Neural cell (in vitro differentiated cells): ENCODE measurements at regions not wholly inside any gene's neighbourhood (a gene's known extent, or its start where the extent isn't known, plus 50 kb on each side); places are given as distances from the start of the nearest gene placed in this dataset.

Source experiments
- H2AFZ ChIP-seq: fragments of 200-600, 300-800 bp; sonication (generic), shearing (Covaris generic); 2 replicates; pipeline ENCODE4 v1.6.0; 2014; ENCODE audit warnings: low read depth, mild to moderate bottlenecking, antibody characterized with exemption, low read length, moderate library complexity
- H3F3A ChIP-seq: fragments of 200-600 bp; shearing (Covaris generic); 2 replicates; pipeline ENCODE4 v1.6.1; 2016; ENCODE audit warnings: mild to moderate bottlenecking, moderate library complexity, mixed read lengths, antibody characterized with exemption, low read length; ENCODE audit not compliant: insufficient read depth, poor library complexity, severe bottlenecking
- H3K27ac ChIP-seq: fragments of 200-600, 300-800 bp; sonication (generic), shearing (Covaris generic); 2 replicates; pipeline ENCODE4 v1.5.1; 2014; ENCODE audit warnings: mild to moderate bottlenecking, low read length, moderate library complexity
- H3K27me3 ChIP-seq: fragments of 300-800, 200-600 bp; sonication (generic), shearing (Covaris generic); 2 replicates; pipeline ENCODE4 v1.6.0; 2014; ENCODE audit warnings: mild to moderate bottlenecking, low read depth, low read length, moderate library complexity; ENCODE audit not compliant: insufficient read depth
- H3K36me3 ChIP-seq: fragments of 300-800, 200-600 bp; sonication (generic), shearing (Covaris generic); 2 replicates; pipeline ENCODE4 v1.5.1; 2014; ENCODE audit warnings: mild to moderate bottlenecking, antibody characterized with exemption, low read length, moderate library complexity; ENCODE audit not compliant: insufficient read depth
- H3K4me2 ChIP-seq: fragments of 300-800, 200-600 bp; sonication (generic), shearing (Covaris generic); 2 replicates; pipeline ENCODE4 v1.6.0; 2014; ENCODE audit warnings: mild to moderate bottlenecking, low read length
- H3K4me3 ChIP-seq: fragments of 300-800, 200-600 bp; sonication (generic), shearing (Covaris generic); 2 replicates; pipeline ENCODE4 v1.5.1; 2014; ENCODE audit warnings: mild to moderate bottlenecking, low read length, moderate library complexity
- H3K79me2 ChIP-seq: fragments of 200-600 bp; shearing (Covaris generic); replicated peaks from 2 replicates; pipeline ENCODE4 v1.6.0; 2014; ENCODE audit warnings: mild to moderate bottlenecking, low read length, moderate library complexity; ENCODE audit not compliant: insufficient read depth
- H3K9ac ChIP-seq: fragments of 300-800, 200-600 bp; sonication (generic), shearing (Covaris generic); 2 replicates; pipeline ENCODE4 v1.6.1; 2016; ENCODE audit warnings: mild to moderate bottlenecking, low read length, mixed read lengths
- H3K9me2 ChIP-seq: fragments of 200-600 bp; shearing (Covaris generic); 2 replicates; pipeline ENCODE4 v1.6.1; 2016; ENCODE audit warnings: mild to moderate bottlenecking, low read length, mixed read lengths; ENCODE audit not compliant: insufficient read depth
- H3K9me3 ChIP-seq: fragments of 200-600, 300-800 bp; sonication (generic), shearing (Covaris generic); 2 replicates; pipeline ENCODE4 v1.6.1; 2016; ENCODE audit warnings: mild to moderate bottlenecking, mixed run types, low read length, moderate library complexity, mixed read lengths
- H4K20me1 ChIP-seq: fragments of 200-600 bp; shearing (Covaris generic); 2 replicates; pipeline ENCODE4 v1.6.1; 2016; ENCODE audit warnings: mild to moderate bottlenecking, mixed run types; ENCODE audit not compliant: insufficient read depth
- EP300 ChIP-seq: fragments of 450-650 bp; conservative IDR thresholded peaks from 2 replicates; pipeline ENCODE4 v1.6.1; 2014; ENCODE audit warnings: antibody characterized with exemption, mild to moderate bottlenecking, moderate library complexity; ENCODE audit not compliant: poor library complexity, severe bottlenecking
- EZH2 ChIP-seq: fragments of 200-600, 300-800 bp; shearing (Covaris generic), sonication (generic); IDR thresholded peaks from 2 replicates; pipeline ENCODE4 v1.6.1; 2014; ENCODE audit warnings: antibody characterized with exemption, low read length, borderline replicate concordance, mild to moderate bottlenecking; ENCODE audit not compliant: insufficient read depth, poor library complexity, severe bottlenecking
- MXI1 ChIP-seq: fragments of 450-650 bp; conservative IDR thresholded peaks from 2 replicates; pipeline ENCODE4 v1.6.1; 2014; ENCODE audit warnings: antibody characterized with exemption, mild to moderate bottlenecking; ENCODE audit not compliant: poor library complexity, severe bottlenecking
- POLR2AphosphoS5 ChIP-seq: IDR thresholded peaks from 2 replicates; pipeline ENCODE4 v1.6.1; 2012
- RAD21 ChIP-seq: fragments of 450-650 bp; conservative IDR thresholded peaks from 2 replicates; pipeline ENCODE4 v1.6.1; 2014; ENCODE audit warnings: antibody characterized with exemption, mild to moderate bottlenecking, moderate library complexity
- SMC3 ChIP-seq: fragments of 450-650 bp; conservative IDR thresholded peaks from 2 replicates; pipeline ENCODE4 v1.6.1; 2014; ENCODE audit warnings: antibody characterized with exemption, mild to moderate bottlenecking, moderate library complexity; ENCODE audit not compliant: poor library complexity
- TAF1 ChIP-seq: IDR thresholded peaks from 2 replicates; pipeline ENCODE4 v1.6.1; 2012; ENCODE audit warnings: low read depth
- TF ChIP-seq, protein P1 (sequence below): fragments of 450-650 bp; IDR thresholded peaks from 2 replicates; pipeline ENCODE4 v1.5.1; 2014; ENCODE audit warnings: antibody characterized with exemption, mild to moderate bottlenecking, moderate library complexity; ENCODE audit not compliant: poor library complexity, severe bottlenecking
- TF ChIP-seq, protein P2 (sequence below): IDR thresholded peaks from 2 replicates; pipeline ENCODE4 v1.6.1; 2012; ENCODE audit warnings: borderline replicate concordance

DNA sequence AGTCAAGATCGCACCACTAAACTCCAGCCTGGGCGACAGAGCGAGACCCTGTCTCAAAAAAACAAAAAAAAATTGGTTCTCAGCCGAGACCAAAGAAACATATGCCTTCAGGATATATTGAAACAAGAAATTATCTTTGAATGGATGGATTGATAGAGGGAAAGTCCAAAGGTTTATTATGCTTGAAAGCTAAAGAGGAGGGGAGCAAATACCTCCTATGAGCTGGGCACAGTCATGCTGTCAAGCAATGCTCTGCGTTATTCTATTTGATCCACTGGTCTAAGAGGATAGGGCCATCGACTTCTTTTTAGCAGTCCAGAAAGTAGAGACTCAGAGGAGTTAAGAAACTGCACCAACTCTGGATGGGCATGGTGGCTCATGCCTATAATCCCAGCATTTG lies 85.9 kb upstream of the SLC34A2 start:
- H3K4me3 ChIP-seq, result no peak overlapping the region
- no peaks in the 10 kb centered on the region for H3K79me2 ChIP-seq
- H3F3A ChIP-seq, result no peaks in the 10 kb centered on the region
- H3K27me3 ChIP-seq, result no peaks in the 10 kb centered on the region
- no peak overlapping the region for H3K4me2 ChIP-seq
- no peaks in the 10 kb centered on the region for H3K9me3 ChIP-seq
- H3K36me3 ChIP-seq, result no peaks in the 10 kb centered on the region
- H4K20me1 ChIP-seq, result no peaks in the 10 kb centered on the region
- TF ChIP-seq RAD21, result no peak
- no peak for TF ChIP-seq TAF1
- TF ChIP-seq, protein P1, sequence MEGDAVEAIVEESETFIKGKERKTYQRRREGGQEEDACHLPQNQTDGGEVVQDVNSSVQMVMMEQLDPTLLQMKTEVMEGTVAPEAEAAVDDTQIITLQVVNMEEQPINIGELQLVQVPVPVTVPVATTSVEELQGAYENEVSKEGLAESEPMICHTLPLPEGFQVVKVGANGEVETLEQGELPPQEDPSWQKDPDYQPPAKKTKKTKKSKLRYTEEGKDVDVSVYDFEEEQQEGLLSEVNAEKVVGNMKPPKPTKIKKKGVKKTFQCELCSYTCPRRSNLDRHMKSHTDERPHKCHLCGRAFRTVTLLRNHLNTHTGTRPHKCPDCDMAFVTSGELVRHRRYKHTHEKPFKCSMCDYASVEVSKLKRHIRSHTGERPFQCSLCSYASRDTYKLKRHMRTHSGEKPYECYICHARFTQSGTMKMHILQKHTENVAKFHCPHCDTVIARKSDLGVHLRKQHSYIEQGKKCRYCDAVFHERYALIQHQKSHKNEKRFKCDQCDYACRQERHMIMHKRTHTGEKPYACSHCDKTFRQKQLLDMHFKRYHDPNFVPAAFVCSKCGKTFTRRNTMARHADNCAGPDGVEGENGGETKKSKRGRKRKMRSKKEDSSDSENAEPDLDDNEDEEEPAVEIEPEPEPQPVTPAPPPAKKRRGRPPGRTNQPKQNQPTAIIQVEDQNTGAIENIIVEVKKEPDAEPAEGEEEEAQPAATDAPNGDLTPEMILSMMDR, result no peak
- TF ChIP-seq EZH2, result no peak
- TF ChIP-seq, protein P2, sequence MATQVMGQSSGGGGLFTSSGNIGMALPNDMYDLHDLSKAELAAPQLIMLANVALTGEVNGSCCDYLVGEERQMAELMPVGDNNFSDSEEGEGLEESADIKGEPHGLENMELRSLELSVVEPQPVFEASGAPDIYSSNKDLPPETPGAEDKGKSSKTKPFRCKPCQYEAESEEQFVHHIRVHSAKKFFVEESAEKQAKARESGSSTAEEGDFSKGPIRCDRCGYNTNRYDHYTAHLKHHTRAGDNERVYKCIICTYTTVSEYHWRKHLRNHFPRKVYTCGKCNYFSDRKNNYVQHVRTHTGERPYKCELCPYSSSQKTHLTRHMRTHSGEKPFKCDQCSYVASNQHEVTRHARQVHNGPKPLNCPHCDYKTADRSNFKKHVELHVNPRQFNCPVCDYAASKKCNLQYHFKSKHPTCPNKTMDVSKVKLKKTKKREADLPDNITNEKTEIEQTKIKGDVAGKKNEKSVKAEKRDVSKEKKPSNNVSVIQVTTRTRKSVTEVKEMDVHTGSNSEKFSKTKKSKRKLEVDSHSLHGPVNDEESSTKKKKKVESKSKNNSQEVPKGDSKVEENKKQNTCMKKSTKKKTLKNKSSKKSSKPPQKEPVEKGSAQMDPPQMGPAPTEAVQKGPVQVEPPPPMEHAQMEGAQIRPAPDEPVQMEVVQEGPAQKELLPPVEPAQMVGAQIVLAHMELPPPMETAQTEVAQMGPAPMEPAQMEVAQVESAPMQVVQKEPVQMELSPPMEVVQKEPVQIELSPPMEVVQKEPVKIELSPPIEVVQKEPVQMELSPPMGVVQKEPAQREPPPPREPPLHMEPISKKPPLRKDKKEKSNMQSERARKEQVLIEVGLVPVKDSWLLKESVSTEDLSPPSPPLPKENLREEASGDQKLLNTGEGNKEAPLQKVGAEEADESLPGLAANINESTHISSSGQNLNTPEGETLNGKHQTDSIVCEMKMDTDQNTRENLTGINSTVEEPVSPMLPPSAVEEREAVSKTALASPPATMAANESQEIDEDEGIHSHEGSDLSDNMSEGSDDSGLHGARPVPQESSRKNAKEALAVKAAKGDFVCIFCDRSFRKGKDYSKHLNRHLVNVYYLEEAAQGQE, result no peak
- TF ChIP-seq EP300, result no peak
- TF ChIP-seq POLR2AphosphoS5, result no peak
- no peak for TF ChIP-seq MXI1
- TF ChIP-seq SMC3, result no peak
- no peaks in the 10 kb centered on the region for H3K9me2 ChIP-seq
- no peak overlapping the region for H2AFZ ChIP-seq
- H3K9ac ChIP-seq, result no peak overlapping the region
- no peak overlapping the region for H3K27ac ChIP-seq

DNA sequence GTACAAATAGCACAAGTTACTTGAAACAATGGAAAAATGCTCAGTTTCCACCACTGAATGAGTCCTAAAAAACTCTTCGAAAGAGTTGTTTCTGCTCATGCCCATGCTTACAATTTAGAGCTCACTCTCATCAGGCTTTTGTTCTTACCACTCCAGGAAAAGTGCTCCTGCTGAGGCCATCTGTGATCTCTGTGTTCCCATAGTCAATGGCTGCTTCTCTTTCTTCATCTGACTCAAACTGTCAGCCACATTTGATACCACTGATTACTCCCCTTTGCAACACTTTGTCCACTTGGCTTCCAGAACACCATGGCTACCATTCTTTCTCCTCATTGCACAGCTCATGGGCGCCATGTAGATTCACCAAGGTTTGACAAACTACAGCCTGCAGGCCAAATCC lies 80.0 kb upstream of the SLC34A2 start:
- TF ChIP-seq, protein P1, result no peak
- TF ChIP-seq POLR2AphosphoS5 (no peak), SMC3 (no peak), EZH2 (no peak), MXI1 (no peak), EP300 (no peak), TAF1 (no peak), RAD21 (no peak)
- TF ChIP-seq, protein P2, result no peak
- no peak overlapping the region for H3K27ac ChIP-seq
- no peaks in the 10 kb centered on the region for H4K20me1 ChIP-seq
- no peak overlapping the region for H2AFZ ChIP-seq
- H3K4me2 ChIP-seq, result no peak overlapping the region
- no peaks in the 10 kb centered on the region for H3F3A ChIP-seq
- no peak overlapping the region for H3K9ac ChIP-seq
- no peaks in the 10 kb centered on the region for H3K9me3 ChIP-seq
- H3K79me2 ChIP-seq, result no peaks in the 10 kb centered on the region
- no peak overlapping the region for H3K4me3 ChIP-seq
- no peaks in the 10 kb centered on the region for H3K9me2 ChIP-seq
- H3K27me3 ChIP-seq, result no peaks in the 10 kb centered on the region
- no peaks in the 10 kb centered on the region for H3K36me3 ChIP-seq
